HCT116 (cell line): ENCODE measurements at regions not wholly inside any gene's neighbourhood (a gene's known extent, or its start where the extent isn't known, plus 50 kb on each side); places are given as distances from the start of the nearest gene placed in this dataset.
"Not testable (repeated sequence)": the region's sequence is repeated elsewhere in the genome, so short reads cannot be mapped to it uniquely, and the experiment has no call there.

ENCODE experiments used
- CTCF ChIP-seq, 3 experiments: fragments of 200-600 bp in 1 of 3; sonication (generic) in 1 of 3; IDR thresholded peaks in 2 of 3; conservative IDR thresholded peaks in 1 of 3; 2 replicates each; pipeline ENCODE4 v1.5.1; 2012 to 2017; ENCODE audit warnings: low read depth in 2 of 3, low read length in 2 of 3, antibody characterized with exemption in 1 of 3, borderline replicate concordance in 1 of 3, control low read depth in 1 of 3, mild to moderate bottlenecking in 1 of 3, mixed read lengths in 1 of 3, mixed run types in 1 of 3, moderate library complexity in 1 of 3; ENCODE audit not compliant: insufficient read depth in 1 of 3
- ELF1 ChIP-seq: IDR thresholded peaks from 2 replicates; pipeline ENCODE4 v1.6.1; 2012; ENCODE audit warnings: low read depth, borderline replicate concordance
- MAX ChIP-seq: IDR thresholded peaks from 2 replicates; pipeline ENCODE4 v1.6.1; 2012

GRCh38 chr3:34169636-34170035 is 371.2 kb downstream of the PDCD6IP start:
- TF ChIP-seq CTCF (IDR thresholded peaks at IDR 0.05 in 2 of 3, conservative IDR thresholded peaks at IDR 0.05 in 1 of 3; ENCODE audit: borderline replicate concordance in 1 of 3, insufficient read depth in 1 of 3, low read depth in 2 of 3, low read length in 2 of 3); MAX; ELF1: not testable (repeated sequence)
